NT2/D1 (cell line): ENCODE measurements at regions not wholly inside any gene's neighbourhood (a gene's known extent, or its start where the extent isn't known, plus 50 kb on each side); places are given as distances from the start of the nearest gene placed in this dataset.

Source experiments
- SUZ12 ChIP-seq: IDR thresholded peaks from 2 replicates; pipeline ENCODE4 v1.6.1; 2011; ENCODE audit not compliant: insufficient read length, insufficient read depth; ENCODE audit errors: extremely low read depth
- YY1 ChIP-seq: IDR thresholded peaks from 2 replicates; pipeline ENCODE4 v1.6.1; 2011; ENCODE audit not compliant: insufficient read length, insufficient read depth

DNA sequence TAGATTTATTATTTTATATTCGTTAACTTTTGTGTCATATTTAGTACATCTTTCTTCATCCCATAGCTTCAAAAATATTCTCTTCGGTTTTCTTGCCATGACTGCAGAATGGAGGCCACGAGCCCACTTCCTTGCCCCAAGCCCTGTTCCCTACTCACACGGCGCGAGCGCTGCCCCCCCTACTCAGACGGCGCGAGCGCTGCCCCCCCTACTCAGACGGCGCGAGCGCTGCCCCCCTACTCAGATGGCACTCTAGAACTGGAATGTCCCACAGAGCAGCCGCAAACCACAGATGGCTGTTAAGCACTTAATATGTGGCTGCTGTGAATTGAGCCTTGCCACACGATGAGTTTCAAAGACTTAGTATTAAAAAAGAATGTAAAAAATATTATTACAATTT lies 102.2 kb upstream of the PEG3 start:
- TF ChIP-seq YY1 (no peak), SUZ12 (no peak)
